Fibroblast of skin of right quadriceps (primary cell): ENCODE measurements at regions not wholly inside any gene's neighbourhood (a gene's known extent, or its start where the extent isn't known, plus 50 kb on each side); places are given as distances from the start of the nearest gene placed in this dataset.

Experiments
- DNase-seq: peaks from one replicate; pipeline ENCODE4 v3.0.0-alpha.2; 2013

DNA sequence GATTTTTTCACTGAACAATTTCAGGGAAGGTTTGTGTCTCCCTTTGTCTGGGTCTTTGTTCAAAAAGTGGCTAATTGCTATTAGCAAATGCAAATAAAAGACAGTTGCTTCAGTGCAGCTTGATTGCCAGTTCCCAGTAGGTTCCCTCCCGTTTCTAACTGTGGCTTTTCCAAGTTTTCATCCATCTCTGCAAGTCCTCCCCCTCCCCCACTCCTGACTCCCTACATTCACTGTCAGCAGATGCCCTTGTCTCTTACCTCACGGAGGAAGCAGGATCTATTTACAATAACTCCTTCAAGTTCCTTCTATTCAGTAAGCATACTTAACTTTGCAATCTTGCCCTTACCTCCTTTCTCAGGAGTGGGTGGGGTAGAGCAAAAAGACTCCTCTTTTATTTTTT is 55.4 kb upstream of the SCEL start:
- no peak for DNase-seq

DNA sequence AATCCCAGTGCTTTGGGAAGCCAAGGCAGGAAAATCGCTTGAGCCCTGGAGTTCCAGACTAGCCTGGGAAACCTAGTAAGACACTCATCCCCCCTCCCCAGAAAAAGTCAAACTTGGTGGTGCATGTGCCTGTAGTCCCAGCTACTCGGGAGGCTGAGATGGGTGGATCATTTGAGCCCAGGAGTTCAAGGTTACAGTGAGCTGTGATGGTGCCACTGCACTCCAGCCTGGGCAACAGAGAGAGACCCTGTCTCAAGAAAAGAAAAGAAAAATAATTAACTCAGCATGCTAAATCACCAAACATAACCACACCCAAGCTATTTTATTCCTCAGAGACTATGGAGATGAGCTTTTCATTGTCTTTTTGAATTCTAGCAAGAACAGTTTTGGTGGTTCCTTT is 56.2 kb upstream of the SCEL start:
- DNase-seq: no peak

DNA sequence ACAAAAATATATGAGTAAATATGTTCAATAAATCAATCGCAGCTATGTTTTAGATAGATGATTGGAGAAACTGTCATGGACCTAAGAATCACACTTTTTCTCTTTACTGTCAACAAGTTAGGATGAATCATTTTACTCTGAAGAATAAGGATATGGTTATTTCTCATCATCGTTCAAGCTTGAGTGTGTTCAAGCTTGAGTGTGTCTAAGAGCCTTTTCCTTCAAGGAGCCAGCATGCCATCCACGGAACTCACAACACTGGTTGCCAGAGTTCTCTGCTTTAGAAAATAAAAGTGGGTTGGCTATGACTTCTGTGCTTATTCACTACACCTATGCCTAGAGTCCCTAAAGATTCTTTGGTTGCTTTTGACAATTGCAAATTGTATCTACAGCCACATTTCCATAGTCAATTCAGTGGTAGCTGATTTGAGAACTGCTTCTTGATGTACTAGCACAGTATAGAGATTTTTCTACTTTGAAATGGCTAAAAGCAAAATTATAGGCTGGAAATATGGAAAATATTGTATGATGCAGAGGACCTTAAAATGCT is 58.1 kb upstream of the SCEL start:
- no peak for DNase-seq

DNA sequence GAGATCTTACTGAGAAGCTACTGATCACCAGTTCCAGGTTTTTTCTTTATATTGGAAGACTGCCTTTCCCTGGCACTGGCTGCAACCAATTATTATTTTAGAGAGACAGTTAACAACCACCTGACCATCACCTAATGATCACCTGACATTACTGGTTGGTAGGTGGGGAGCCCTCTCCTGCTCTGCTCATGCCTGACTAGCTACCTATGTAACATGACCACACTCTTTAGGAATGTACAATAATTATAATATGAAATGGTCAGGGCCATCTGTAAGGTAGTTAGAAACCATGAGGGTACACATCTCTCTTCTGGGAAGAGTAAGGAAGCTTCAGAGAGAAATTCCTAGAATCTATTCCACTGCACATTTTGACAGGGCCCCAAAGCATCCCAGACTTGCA is 59.0 kb upstream of the SCEL start:
- no peak for DNase-seq

DNA sequence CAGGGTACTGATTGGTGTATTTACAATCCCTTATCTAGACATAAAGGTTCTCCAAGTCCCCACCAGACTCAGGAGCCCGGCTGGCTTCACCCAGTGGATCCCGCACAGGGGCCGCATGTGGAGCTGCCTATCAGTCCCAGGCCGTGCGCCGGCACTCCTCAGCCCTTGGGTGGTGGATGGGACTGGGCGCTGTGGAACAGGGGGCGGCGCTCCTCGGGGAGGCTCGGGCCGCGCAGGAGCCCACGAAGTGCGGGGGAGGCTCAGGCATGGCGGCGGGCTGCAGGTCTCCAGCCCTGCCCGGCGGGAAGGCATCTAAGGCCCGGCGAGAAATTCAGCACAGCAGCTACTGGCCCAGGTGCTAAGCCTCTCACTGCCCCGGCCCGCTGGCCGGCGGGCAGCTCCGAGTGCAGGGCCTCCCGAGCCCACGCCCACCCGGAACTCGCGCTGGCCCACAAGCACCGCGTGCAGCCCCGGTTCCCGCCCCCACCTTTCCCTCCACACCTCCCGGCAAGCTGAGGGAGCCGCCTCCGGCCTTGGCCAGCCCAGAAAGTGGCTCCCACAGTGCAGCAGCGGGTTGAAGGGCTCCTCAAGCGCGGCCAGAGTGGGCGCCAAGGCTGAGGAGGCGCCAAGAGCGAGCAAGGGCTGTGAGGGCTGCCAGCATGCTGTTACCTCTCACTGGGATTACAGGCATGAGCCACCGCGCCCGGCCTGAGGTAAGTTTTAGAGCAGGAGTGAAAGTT is 60.0 kb upstream of the SCEL start:
- DNase-seq: no peak

DNA sequence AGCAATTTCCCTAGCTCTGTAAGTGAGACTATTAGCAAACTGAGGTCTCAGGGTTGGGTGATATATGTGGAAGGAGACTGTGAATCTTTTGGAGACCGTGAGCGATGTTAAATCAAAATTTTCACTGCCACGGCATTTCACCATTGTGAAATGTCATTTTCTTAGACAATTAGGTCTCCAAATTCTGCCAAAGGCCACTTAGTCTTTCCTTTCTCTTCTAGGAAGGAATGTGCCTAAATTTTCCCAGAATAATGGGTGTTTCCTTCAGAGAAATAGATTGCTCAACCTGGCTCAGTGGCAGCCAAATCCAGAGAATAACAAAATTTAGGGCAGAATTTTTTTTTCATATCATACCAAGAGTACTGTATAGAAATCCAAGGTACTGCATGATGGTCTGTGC is 64.5 kb upstream of the SCEL start:
- no peak for DNase-seq

DNA sequence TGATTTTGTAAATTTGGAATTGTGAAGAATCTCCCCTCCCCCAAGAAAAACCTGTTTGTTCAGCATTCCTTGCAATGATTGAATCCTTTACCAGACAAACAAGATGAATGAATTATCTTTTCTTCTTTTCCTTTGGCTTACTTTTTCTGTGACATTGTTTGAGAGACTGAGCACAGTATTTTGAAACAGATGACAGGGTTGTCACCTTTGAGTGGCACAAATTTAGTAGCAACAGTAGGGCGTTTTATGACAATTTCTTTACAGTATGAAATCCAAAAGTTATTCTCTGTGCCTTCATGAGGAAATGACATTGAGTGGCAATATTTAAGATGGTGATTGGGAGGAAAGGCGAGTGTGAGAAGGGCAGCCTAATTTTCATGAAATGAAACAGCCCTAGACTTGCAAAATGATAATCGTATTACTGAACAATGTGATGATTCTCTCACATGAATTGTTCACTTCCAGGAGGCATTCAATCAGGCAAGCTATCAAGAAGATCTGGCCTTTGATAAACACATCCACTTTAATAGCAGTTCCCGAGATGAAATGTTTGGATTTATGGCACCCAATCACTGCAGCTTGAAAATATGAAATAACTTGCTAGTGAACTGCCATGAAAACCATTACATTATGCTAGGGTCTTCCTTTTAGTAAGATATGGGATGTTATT is 68.6 kb upstream of the SCEL start:
- DNase-seq: no peak

DNA sequence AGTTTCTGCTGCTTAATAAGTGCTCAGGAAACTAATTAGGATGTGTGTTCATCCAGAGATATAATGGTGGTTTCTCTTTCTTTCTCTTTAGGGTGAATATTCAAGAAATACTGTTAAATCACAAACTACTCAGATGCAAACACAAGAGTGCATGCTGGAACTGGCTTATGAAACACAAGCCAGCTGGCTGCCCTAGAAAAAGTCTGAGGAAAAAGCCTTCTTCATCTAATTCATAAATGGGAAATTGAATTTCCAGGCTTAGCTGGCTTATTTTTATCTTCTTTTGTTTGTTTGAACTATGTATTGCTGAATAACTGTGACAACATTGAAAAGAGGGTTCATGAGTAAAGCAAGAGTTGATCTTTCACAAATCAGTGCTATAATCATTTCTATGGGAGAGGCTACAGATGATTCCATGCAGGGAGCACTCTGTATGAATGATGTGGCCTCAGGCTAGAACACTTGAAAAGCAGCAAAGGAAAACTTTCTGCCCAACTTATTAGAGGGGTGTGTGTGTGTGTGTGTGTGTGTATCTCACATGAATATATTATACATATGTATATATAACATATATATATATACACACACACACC is 69.8 kb upstream of the SCEL start:
- no peak for DNase-seq

DNA sequence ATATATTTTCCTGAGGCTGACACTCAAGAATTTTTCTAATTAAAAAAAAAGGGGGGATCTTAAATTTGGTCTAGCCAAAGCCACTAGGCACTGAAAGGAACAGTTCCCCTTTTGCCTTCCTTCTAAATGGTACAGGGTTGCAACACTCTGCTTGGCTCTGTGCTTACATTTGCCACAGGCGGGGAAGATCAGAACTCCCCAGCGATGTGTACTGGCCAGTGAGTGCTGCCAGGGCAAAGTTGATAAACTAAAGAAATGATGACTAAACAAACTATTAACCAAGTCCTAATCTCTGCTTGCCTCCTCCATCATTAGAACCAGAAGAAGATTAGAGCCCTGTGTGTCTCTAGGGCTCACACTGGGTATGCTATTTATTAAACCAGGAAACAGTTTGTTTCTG is 75.3 kb upstream of the SCEL start:
- no peak for DNase-seq

DNA sequence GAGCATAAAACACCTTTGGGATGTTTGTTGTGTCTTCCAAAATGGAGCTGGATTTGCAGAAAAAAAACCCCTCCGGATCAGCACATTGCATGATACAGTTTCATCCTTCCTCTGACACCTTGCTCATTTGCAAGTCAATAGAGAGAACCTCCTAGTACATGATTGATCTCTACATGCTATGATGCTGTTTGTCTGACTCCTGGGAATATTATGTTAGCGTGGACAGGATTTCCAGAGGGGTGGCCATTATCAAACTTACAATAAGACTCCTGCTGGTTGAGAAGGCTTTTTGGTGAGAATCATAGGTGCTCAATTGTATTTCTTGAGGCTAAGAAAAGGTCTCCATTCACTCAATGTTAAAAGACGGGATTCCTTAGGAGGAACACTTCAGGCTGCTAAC is 75.9 kb upstream of the SCEL start:
- no peak for DNase-seq

DNA sequence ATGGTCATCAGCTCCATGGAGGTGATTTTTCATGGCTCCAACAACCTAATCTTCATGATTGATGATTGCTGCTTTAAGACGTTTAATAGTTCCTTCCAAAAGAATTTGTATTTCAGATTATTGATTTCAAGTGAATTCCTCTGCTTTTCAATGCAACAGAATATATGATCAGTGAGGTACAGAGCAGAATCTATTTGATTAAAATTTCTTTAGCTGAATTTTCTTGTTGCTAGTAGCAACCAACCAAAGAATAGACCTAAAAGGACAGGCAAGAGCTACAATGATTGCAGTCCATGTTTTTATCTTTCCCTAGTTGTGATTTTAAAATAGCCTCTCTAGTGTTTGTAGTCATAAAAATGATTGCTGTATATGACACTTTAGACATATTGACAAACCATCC is 76.8 kb upstream of the SCEL start:
- DNase-seq: no peak

DNA sequence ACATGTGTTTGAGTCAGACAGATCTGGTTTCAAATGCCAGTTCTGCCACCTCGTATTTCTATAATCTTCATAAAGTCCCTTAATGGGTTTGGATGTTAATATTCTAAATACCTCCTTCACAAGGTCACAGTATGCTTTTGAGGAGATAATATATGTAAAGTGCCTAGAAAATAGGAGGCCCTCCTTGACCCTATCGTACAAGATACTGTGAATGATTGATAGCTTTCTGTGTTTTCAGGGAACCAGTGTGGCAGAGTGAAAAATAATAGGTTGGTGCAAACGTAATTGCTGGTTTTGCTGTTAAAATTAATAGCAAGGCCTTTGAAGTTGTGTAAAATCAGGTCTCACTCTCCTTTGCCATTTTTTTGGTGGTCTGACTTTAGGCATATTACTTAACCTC is 77.5 kb upstream of the SCEL start:
- DNase-seq: no peak

DNA sequence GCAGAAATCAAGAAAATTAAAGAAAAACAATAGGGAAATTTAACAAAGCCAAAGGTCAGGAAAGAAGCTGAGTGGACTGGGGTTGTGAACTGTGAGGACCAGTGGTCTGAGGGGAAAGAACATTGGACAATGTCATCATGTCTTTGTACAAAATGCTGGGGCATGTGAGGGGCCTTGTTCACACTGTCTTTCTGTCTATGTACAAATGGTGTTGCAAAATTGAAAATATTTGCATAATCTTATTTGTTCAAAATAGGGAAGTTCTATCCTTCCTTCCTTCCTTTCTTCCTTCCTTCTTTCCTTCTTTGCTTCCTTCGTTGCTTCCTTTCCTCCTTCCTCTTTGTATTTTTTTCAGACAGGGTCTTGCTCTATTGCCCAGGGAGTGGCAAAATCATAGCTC is 79.2 kb upstream of the SCEL start:
- DNase-seq: no peak

DNA sequence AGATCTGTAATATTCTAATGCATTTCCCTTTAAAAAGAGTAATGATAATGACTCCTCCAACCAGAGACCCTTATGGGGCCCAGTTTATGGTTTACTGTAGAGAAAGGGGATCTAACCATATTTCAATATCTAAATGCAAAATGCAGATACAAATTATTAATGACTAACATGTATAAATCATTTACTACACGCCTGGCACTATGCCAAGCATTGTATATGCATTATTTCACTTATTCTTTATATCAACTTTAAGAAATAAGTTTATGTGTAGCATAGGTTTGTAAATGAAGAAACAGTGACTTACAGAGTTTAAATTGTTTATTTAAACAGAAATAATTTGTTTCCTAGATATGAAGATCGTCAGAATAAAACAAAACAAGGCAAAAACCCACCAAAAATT is 86.2 kb upstream of the SCEL start:
- no peak for DNase-seq

DNA sequence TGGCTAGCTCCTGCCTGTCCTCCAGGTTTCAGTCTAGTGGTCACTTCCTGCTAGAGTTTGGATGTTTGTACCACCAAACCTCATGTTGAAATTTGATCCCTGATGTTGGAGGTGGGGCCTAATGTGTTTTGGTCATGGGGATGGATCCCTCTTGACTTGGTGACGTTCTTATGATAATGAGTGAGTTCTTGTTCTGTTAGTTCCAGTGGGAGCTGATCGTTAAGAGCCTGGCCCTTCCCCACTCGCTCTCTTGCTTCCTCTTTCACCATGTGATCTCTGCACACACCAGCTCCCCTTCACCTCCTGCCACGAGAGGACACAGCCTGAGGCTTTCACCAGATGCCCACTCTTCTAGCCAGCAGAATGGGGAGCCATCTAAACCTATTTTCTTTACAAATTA is 86.8 kb upstream of the SCEL start:
- DNase-seq: no peak

DNA sequence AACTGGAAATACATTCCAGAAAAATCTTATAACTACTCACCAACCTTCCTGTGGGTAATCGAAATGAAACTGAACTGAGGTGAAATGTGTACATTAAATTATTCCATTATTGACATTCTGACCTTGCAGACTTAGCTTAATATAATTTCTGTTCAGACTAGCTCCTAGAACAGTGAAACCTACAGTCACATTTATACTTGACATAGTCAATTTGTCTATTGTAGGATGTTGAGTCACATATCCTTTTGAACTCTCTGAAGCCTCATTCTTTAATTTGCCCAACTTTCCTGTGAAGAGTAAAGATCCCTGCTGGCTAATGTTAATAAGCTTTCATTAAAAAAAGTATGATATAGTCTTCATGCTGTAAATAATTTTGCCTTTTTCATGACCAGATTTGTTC is 92.0 kb upstream of the SCEL start:
- DNase-seq: no peak

DNA sequence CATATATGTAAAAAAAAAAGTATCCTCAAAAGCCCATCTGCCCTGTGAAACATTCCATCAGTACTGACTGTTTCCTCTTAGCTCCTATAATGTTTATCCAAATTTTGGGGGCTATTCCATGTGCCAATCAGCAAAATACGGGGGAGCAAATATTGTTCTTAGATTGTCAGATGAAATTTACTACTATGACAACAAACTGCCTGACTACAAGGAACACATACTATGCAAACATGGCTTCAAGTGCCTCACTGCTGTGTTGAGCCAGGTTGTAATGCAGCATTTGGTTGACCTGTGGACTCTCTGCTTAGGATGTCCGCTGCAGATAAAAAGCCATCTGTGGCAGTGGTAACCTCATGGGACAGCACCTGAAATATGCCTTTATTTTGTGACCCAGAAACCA is 98.2 kb upstream of the SCEL start:
- no peak for DNase-seq

DNA sequence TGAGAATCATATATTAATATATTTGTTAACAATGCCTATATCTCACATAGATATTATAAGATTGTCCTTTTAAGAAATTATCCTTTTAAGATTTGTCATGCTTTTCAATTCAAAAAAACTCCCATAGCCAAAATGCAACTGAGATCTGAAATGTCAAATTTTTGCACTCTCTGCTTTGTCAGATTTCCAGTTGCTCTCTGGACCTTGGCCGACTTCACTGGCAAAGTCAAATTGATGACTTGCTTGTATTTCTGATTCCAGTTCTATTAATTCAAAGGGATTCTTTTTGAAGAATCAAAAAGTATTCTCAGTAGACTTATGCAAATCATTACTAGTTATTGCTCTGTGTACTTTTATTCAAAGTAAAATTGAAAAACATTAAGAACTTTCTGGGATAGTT is 101.2 kb upstream of the SCEL start:
- no peak for DNase-seq

DNA sequence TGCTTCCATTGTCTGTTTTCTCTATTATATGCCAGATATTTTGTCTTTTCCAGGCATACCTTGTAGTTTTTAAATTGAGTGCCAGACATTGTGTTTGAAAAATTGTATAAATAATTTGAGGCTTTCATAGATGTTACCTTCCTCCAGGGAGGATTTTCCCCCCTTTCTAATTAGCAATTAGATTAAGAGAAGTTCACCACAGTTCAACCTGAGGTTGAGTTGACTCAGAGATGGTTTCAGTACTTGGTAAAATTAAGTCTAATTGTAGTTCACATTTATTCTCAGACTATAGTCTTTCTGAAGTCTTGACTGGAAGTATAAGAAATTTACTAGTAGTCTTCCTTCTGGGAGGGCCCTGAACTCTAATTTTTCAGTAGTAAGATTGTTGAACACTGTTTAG is 104.1 kb upstream of the SCEL start:
- no peak for DNase-seq

DNA sequence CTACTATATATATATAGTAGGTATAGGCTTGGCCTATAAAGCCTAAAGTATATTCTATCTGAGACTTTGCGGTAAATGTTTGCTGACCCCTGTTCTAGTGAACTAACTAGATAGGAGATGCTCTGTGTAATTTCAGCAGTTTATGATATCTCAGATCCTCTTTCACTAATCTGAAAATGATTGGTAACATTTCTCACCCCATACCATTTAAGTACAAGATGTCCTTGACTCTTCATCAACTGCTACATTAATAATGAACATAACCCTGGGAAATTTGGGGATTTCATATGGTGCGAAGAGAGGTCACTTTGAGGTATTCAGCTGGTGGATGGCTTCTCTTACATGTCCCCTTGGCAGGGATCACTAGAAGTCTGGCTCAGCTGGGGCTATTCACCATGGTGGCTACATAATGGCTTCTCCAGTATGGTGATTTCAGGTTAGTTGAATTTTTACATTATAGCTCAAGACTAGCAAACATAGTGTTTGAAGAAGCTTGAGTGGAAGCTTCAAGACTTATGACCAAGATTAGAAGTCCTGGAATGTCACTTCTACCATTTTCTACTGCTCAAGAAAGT is 103.6 kb upstream of the MYCBP2 start:
- no peak for DNase-seq

DNA sequence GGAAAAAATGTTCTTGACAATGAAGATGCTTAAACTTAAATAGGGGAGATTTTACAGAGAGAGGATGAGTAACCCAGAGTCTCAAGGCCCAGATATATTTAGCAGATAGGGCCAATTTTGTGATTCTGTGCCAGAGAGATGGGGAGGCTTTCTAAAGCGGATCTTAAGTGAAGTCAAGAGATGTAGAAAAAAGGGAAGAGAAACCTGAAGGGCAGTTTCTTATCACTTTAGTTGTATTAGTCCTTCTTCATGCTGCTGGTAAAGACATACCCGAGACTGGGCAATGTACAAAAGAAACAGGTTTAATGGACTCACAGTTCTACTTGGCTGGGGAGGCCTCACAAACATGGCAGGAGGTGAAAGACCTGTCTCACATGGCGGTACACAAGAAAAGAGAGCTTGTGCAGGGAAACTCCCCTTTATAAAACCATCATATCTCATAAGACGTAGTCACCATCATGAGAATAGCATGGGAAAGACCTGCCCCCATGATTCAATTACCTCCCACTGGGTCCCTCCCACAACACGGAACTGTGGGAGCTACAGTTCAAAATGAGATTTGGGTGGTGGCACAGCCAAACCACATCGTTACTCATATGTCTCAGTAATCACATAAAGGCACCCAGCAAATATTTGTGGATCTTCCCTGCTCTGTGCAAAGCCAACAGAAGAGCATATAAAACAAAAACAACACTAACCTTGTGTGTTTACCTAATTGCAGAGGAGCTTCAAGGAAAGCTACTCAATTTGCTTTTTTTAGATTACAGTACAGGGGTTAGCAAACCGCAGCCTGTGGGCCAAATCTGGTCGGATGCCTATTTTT is 102.6 kb upstream of the MYCBP2 start:
- DNase-seq: no peak

DNA sequence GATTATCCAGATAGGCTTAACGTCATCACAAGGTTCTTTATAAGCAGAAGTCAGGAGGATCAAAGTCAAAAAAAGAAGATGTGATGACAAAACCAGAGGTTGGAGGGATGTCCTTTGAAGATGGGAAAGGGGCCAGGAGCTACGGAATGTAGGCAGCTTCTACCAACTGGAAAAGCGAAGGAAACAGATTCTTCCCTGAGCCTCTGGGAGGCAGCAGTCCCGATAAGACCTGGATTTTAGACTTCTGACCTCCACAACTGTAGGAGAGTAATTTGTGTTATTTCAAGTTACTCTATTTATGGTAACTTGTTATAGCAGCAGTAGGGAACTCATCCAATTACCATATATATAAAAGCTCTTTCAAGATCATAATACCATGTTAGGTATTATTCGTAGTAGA is 98.8 kb upstream of the MYCBP2 start:
- no peak for DNase-seq

DNA sequence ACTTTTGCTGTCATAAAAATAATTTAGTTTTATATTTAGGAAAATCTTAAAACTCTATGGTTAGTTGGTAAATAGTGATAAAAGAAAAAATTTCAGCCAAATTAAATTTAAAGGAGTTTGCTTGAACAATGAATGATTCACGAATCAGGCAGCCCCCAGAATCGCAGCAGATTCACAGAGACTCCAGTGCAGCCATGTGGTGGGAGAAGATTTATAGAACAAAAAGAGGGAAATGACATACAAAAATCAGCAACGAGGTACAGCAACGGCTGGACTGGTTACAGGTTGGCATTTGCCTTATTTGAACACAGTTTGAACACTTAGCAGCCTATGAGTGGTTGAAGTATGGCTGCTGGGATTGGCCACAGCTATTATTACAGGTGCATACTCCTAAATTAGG is 96.4 kb upstream of the MYCBP2 start:
- DNase-seq: no peak
